Hematopoietic multipotent progenitor cell treated with erythropoietin and hydrocortisone succinate and interleukin-3 and kit ligand, for 15 days (in vitro differentiated cells): ENCODE measurements at regions not wholly inside any gene's neighbourhood (a gene's known extent, or its start where the extent isn't known, plus 50 kb on each side); places are given as distances from the start of the nearest gene placed in this dataset.
"Not testable (repeated sequence)": the region's sequence is repeated elsewhere in the genome, so short reads cannot be mapped to it uniquely, and the experiment has no call there.

ENCODE experiments used
- DNase-seq: peaks from one replicate; pipeline ENCODE4 v3.0.0-alpha.2; 2015; ENCODE audit warnings: low spot score

DNA sequence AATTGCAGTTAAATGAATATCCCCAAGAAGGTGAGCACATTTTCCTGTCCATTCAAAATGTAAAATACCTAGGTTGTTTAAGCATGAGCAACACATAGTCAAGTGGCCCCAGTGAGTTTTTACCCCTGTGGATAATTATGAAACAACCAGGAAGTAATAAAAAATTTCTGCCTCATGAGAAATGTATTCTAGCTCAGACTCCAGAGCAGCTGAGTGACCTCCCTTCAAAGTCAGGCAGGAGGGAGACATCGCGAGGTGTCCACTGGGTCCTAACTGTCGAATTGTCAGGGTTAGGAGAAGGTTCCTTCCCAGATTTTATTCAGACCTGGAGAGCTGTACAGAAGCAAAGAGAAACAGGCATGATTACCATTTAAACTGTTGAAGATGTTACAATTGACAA, 416.6 kb upstream of the SMIM21 start:
- no peak for DNase-seq

DNA sequence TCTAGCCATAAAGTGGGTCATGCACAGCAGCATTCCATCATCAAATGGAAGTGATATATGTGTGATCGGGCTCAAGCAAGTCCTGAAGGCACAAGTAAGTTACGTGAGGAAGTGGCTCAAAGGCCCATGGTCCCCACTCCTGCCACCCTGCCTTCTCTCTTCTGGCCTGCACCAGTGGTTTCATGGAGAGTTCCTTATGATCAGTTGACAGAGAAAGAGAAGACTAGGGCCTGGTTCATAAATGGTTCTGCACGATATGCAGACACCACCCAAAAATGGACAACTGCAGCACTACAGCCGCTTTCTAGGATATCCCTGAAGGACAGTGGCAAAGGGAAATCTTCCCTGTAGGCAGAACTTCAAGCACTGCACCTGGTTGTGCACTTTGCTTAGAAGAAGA, 412.6 kb upstream of the SMIM21 start:
- no peak for DNase-seq

DNA sequence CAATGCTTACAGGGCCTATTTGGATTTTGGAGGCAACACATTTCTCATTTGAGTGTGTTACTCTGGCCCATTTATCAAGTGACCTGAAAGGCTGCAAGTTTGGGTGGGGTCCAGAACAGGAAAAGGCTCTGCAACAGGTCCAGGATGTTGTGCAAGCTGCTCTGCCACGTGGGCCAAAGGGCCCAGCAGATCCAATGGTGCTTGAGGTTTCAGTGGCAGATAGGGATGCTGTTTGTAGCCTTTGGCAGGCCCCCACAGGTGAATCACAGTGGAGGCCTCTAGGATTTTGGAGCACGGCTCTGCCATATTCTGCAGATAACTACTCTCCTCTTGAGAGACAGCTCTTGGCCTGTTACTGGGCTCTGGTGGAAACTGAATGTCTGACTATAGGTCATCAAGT, 412.2 kb upstream of the SMIM21 start:
- DNase-seq, result not testable (repeated sequence)

DNA sequence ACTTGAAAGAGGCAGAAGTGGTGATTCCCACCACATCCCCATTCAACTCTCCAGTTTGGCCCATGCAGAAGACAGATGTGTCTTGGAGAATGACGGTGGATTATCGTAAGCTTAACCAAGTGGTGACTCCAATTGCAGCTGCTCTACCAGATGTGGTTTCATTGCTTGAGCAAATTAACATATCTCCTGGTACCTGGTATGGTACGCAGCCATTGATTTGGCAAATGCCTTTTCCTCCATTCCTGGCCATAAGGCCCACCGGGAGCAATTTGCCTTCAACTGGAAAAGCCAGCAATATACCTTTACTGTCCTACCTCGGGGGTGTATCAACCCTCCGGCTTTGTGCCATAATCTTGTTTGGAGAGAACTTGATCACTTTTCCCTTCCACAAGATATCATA, 411.5 kb upstream of the SMIM21 start:
- no peak for DNase-seq

DNA sequence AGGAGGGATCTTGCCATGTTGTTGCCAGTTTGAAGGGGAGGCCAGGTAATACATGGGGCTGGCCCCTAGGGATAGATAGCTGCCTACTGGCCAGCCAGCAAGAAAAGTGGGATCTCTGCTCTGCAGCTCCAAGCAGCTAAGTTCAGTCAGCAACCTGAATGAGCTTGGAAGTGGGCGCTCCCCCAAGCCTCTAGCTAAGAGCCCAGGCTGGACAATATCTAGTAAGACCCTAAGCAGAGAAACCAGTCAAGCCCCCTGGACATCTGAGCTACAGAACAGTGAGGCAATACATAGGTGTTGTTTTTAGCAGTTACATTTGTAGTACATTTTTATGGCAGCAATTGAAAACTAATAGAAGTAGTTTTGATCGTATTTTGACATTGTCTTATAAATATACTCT, 409.8 kb upstream of the SMIM21 start:
- DNase-seq, result no peak

DNA sequence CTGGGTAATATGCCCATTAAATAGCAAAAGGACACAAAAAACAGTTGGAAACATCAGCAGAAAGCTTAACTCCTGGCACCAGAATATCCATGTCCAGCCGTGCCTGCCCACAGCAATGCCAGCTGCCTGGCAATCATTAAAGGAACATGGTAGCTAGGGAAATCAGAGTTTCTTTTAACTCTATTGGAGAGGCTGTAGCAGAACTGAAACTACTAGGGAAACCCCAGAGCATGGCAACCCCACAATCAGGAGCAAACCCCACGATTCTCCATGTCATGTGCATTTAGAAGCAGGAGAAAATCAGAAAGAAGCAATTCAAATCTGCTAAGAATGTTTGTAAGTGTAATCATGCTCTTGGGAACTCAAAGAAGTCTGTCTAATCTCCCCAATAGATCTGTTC, 409.0 kb upstream of the SMIM21 start:
- no peak for DNase-seq

DNA sequence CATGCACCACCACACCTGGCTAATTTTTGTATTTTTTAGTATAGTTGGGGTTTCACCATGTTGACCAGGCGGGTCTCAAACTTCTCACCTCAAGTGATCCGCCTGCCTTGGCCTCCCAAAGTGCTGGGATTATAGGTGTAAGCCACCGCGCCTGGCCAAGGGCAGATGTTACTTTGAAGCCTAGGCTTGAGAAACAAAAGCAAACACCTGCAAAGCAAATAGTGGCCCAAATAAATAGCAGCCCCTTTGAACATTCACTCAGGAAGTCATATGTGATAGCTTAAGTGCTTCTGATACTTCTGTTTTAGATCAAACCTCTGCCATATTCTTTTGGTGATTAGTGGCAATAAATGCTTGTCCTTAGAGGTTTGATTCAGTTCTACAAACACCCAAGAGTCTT, 404.5 kb upstream of the SMIM21 start:
- DNase-seq, result no peak

DNA sequence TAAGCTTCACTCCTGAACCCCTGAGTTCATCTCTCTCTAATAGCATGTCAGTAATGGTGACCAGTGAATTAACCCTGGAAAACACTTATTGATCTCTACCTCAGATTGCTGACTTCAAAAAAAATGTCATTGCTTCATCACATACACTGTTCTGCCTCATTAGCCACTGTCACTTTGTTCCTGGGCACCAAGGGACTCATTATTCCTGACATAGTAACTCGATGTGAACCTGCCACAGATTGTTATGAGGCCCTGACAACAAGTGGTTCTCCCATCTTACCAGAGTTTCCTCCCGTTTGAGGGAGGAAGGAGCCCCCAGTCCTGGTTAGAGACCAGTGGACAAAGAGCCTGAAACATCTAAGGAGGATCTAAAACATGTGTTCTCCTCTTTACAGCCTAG, 403.3 kb upstream of the SMIM21 start:
- no peak for DNase-seq

DNA sequence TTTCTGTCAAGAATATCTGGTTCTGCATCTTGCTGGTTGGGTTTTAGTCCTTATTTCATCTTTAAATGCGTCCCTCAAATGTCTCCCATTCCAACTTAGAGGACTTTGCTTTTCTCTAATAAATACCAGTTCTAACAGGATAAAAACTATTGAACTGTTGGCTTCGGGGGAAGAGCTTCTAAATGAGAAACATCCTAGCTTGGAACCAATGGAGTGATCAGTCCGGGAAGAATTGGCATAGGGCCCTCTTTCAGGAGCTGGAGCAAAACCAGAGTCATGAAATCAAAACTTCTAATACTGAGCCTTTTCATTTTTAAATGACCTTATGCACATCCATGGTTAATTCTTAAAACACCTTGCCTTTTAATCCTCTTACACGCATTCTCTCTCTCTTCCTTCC, 401.6 kb upstream of the SMIM21 start:
- DNase-seq, result no peak

DNA sequence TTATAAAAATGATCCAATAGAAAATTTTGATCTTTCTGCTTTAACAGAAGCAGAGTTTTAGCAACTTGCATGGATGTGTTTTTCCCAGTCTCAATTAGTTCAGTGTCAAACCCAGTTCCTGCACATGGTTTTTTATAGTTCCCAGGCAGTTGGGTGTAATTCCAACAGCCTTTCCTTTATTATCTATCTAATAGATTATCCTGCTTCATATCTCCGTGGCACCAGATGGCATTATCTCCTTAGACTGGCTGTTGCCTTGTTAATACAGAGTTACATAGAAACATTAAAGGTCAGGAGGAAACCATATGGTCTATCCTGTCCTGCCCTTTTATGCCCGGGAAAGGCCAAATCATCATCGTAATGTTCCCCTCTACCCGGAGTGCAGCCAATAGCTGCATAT, 400.9 kb upstream of the SMIM21 start:
- no peak for DNase-seq

DNA sequence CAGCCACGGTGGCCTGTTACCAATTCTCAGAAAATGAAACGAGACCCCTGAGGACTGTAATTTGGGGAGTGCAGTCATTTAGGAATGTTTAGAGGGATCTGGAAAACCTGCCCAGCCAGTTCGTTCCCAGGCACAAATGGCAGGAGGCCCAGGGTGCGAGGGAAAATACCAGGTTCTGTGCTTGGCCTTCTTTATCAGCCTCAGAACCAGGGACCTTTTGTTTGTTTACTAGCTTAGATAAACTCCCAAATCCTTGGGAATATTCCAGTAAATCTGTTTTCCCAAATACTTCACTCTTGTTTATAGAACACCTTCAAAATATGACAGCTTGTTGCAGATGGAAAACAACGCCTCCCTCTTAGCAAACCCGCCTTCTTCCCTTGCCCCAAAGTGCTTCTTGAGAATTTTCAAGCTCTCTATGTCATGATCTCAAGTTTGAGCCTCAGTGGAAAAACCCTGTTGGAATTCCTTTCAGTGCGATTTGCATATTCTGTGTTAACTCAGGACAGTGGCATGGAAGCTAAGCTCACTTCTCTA, 400.3 kb upstream of the SMIM21 start:
- DNase-seq, result no peak

DNA sequence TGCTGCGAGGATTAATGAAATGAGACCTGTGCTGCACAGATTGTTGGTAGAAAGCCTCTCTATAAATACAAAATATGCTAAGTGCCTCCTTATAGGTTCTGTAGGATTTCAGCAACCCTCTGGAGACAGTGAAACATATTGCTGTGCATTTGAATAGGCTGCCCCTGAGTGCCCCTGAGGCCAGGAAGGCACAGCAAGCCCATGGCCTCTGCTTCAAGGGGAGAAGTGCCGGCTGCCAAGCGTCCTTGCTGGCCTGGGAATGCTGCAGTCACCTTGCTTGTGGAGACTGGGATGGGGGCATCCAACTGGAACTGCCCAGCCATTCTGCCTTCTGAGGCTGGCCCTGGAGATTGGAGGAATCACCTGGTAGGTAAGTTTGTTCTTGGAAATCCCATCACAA, 397.2 kb upstream of the SMIM21 start:
- no peak for DNase-seq

DNA sequence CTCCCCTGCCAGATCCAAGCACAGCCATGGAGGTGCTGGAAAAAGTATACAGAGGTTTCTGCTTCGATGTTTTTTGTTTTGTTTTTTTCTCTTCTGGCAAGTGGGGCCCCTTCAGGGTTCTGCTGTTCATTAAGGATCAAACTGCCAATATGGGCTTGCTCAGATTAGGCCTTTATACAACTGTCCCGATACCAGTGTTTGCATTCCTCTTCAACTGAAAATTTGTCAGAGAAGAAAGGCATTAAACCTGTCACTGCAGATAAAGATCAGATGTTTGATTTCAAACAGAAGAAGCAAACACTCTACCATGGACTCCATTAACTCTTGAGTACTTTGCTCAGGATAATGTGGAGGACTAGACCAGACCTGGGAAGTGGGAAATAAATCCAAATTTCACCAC, 396.0 kb upstream of the SMIM21 start:
- no peak for DNase-seq

DNA sequence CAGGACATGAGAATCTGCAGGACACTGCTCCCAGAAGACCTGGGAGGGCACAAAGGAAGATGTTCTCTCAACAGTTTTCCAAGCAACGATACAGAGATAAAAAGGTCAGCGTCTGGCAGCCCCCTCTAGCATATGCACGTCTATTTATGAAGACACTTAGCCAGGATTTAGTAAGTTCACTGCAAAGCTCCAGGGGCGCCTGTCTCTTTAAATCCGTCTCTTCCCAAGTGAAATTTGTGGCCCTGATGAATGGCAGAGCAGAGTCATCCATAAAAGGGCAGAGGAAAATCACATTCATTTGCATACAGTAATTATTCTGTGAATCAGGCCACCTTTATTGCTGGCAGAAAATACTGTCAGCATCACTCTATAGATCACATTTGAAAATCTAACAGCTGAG, 390.9 kb upstream of the SMIM21 start:
- no peak for DNase-seq

DNA sequence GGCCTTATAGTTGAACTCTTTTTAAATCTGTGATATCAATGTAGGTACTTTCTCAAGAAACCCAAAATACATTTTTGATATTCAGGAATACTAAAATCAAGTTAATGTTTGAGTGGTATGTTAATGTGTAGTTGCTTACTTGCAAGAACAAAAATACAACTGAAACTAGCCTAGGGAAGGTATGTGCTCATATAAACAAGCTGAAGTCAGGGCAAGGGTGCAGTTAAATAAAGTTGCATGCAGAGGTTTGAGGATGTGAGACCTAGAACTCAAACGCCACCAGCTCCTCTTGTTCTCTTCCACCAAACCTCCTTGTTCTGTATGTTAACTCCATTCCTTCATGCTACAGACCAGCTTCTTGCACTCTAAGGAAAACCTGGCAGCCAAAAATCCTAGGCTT, 388.3 kb upstream of the SMIM21 start:
- no peak for DNase-seq

DNA sequence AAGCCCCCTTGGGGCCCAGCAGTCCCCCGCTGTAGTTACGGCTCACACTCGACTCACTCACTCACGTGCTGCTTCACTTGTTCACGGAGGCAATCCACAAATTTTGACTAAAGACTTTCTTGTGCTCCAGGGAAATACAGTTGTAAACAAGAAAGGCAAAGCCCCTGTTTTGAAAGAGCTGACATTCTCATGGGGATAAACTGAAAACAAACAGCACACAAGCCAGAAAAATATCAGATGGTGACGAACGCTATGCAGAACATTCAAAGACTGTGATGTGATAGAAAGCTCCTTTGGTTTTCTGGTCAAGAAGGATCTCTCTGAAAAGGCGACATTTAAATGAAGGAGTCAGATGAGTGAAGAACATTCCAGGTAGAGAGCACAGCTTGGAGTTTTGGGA, 385.3 kb upstream of the SMIM21 start:
- DNase-seq, result no peak

DNA sequence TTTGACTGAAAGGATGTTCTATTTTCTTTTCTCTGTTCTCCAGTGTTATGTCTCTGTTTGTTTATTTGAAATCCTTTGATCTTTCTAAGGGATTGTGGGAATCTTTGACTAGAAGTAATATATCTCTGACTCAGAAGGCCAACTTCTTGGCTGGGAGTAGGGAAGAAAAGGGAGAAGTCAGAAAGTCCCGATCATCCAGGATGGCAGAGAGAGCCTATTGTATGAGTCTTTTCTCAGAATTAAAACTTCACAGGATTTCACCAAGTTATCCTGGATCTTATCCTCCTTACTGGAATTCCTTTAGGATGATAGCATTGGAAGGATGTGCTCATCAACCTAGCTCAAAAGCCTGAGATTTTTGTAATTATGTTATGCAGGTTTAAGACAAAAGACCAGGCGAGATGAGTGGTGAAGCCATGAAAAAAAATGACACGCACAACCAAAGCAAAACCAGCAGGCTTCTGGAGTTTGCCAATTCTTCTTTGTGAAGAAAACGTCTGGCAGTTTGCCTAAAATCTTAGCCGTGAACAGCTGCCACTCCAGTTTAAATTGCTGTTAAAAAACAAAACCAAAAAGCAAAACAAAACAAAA, 383.6 kb upstream of the SMIM21 start:
- DNase-seq, result no peak

DNA sequence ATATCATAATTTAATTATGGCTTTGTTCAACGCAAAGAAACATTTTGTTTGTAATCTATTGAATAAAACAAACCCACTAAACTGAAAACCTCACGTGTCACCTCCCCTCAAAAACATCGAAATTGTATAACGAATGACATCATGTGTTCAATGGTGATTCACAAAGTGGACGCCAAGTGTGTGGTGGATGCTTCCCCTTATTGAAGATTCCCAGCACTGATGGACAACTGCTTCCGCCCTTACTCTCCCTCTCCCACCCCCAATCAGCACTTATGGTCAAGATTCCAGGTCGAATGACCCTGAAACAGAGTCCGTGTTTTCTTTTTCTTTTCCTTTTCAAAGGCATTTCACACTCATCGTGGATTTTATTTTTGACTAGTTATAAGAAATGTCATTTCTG, 383.0 kb upstream of the SMIM21 start:
- DNase-seq, result no peak

DNA sequence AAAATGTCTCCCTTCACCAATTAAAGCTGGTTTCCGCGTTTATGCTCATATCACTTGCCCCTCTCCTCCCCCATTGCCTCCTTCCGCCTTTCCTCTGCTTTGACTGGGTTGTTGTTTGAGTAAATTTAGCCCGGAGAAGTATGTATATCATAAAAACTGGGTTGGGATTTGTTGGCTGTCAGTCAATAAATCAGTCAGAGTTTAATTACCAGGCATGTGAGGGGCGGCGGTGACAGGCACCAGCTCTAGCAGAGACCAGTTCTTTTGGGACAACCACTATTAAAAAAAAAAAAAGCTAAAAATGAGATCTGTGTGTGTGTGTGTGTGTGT, 382.4 kb upstream of the SMIM21 start:
- DNase-seq, result no peak

DNA sequence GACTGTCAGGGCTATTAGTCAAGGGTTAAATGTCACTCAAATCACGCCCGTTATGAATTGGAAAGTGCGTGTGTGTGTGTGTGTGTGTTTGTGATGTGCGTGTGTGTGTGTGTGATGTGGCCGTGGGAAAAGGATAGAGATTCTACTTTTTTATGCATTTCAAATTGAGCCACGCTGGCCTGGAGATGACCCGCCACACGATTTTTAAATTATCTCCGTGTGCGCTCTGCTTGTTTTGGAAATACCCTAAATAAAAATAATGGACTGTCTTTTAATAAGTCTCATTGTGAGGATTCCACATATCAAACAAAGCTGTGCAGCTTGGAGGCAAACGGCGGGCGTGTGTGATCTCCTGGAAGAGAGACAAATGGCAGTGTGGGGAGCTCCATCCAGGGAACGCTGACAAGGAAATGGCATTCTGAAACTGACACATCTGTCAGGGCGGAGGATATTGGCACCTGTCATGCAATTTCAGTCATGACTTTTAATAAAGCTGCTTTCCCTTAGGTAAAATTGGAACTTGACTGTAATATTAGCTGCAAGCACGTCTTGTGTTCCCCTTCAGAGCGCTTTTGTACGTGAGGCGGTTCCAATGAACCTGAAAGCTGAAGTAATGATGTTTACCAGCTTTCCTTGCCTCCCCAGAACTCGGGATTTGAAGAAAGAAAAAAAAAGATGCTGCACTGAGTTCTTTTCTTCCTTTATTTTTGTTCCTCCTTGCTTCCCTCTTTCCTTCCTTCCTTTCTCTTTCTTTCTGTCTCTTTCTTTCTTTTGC, 381.8 kb upstream of the SMIM21 start:
- DNase-seq, result no peak

DNA sequence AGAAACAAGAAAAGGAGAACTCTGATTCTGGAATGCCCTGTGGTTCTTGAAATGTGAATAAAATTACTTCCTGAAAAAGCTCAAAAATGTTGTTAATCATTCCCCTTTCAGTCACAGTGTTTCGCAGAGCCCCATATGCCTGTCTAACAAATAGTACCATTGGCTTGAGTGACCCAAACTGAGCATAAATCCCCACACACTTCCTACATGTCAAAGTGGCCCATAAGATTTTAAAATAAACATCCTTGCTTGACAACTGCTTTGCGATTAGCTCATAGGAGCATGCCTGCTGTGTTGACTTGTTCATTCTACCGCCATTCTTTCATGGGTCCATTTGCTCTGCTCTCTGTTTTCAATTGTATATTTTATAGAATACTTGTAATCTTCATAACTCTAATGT, 377.8 kb upstream of the SMIM21 start:
- DNase-seq, result no peak

DNA sequence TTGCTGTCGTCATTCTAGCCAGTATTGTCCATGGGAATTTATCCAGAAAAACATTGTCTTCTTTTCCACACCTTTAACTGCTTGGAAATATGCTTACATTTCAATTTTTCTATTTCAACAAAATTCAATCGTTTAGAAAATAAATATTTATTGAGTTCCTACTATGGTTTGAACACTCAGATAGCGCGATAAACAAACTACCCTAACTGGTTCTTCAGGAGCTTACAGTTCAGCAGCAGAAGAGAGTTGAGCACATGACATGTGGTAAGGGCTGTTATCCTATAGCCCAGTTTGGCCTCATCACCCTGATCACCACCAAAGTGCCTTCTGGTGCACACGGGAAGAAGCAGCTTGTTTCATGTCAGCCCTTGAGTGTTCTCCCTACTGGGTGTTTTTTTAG, 375.2 kb upstream of the SMIM21 start:
- no peak for DNase-seq

DNA sequence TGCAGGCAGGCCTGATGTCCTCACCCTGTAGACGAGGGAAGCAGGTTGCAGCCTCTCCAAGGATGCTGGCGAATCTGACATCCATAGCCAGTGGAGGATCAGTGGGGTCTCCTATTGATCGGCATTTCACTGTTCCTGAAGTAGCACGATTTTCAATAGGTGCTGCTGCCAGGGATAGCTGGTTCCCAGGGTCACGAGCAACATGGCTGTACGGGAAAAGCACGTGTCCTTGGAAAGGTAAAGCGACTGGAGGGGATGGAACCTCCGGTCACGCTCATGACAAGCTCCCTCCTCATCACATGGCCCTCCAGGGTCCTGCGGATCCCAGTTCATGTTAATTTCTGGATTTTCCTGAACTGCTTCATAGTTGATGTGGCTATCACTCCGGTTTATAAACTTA, 373.7 kb upstream of the SMIM21 start:
- DNase-seq, result no peak

DNA sequence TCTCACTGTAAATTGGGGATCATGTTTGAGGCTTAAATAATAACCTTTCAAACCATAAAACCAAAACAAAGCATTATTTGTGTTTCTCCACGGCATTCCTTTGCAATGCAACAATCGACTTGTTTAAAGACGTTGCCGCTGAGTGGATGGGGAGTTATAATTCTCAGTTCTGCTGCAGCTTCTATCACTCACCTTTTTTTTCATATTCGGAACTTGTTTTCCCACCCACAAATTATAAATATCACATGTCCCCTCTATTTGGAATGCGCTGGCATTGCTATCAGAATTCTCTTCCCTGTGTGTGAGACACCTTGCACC, 372.8 kb upstream of the SMIM21 start:
- no peak for DNase-seq
